ENCODE measurements at regions not wholly inside any gene's neighbourhood (a gene's known extent, or its start where the extent isn't known, plus 50 kb on each side); places are given as distances from the start of the nearest gene placed in this dataset.
A peak's percentile ranks its signal among the peaks of the same experiment; 100 is the strongest.

DNA sequence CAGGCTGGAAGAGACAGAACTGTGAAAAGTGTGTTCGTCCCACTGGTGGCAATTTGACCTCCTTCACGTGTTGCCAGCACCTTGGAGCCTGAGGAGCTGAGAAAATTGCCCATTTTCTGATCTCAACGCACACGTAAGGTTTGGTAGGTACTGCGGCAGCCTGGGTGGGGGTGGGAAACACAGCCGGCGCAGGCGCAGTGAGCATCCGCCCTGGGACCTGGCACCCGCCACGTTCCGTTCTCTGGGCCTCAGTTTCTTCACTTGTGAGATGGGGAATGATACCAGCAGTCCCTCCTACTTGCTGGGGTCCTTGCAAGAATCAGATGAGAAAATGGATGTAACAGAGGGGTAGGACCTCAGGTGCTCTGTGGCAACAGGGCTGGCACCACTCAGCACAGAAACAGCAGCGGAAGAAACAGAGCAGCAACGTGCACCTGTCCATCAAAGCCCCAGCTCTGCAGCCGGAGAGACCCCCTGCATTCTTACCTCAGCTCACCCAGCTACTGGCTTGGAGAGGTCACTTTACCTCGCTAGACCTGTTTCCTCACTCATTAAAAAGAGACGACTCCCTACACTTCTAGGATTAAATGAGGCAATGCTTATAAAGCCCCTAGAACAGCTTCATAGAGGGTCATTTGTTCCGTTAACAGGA is 458.0 kb upstream of the ID2 start:
- no peak for DNase-seq

DNA sequence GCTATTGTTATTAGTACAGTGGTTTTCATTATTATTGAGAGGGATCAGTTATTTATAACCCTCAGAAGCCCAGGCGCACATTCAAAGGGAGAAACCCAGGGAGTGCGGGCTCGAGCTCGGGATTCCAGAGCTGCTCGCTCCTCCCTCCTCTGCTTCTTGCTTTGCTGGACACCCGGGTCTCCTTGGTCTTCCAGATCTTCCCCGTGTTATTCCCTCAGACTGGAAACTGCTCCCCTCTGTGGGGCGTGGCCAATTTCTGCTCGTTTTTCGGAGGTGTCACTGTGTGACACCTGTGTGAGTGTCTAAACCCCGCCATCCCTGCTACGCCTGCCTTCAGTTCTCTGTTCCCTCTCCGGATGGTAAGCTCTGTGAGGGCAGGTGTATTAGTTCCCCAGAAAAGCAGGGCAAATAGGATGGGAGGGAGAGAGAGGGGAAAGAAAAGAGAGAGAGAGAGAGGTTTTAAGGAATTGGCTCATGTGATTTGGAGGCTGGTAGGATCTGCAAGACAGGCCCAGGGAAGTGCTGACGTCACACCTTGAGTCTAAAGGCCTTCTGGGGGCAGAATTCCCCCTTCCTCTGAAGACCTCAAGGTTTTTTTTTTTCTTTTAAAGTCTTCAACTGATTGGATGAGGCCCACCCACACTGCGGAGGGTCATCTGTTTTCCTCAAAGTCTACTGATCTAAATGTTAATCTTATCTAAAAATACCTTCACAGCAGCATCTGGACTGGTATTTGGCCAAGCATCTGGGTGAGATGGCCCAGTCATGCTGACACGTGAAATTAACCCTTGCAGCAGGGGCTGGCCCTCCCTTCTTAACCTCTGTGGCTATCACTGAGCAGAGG is 457.3 kb upstream of the ID2 start:
- DNase-seq = no peak

DNA sequence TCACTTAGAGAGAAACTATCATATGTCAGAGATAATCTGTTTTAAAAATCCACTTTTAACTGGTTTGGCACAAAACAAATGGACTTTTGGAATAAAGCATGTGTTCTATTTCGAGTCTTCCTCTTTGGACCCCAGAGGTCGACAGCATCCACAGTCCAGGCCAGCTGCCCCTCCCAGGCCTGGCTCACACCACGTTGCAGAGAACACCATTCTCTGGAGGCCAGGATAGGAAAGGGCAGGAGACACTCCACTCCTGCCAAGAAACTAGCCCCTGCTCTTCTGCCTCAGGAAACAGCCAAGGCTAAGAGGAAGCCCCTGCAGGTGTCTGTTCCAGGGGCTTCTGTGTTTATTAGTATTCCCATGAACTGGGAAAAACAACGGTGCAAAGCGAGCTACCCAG is 456.6 kb upstream of the ID2 start:
- DNase-seq = no peak

DNA sequence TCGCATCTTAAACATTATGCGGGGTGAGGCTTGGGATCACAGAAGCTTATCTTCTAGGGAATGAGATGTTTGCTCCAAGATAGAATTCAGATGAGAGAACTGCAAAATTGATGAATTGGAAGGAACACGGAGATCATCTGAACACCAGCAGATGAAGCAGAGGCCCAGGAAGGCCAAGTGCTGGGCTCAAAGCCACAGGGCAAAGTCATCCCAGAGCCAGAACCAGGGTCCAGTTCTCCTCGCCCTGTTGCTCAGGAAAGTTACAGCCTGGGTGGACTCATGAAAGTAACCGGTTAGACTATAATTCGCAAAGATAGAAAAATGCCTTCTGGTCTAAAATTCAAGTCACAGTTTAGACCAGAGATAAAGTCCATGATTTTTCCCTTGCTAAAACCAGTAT is 456.1 kb upstream of the ID2 start:
- DNase-seq = no peak

DNA sequence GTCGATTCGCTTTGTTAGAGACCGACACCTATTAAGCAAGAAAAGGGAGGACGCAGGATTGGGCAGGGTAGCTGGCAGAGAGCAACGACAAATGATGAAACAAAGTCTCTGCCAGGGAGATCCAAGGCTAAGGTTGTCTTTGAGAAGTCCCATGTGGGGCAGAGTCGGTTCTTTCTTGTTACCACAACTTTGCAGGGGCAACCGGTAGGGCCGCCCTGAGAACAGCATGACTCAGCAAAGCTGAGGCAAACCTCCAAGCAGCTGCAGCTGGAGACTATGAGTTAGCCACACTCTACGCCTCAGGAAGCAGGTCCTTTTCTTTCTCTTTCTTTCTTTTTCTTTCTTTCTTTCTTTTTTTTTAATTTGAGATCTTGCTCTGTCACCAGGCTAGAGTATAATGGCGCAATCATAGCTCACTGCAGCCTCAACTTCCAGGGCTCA is 452.3 kb upstream of the ID2 start:
- peak; percentile 94 to 97 for DNase-seq

DNA sequence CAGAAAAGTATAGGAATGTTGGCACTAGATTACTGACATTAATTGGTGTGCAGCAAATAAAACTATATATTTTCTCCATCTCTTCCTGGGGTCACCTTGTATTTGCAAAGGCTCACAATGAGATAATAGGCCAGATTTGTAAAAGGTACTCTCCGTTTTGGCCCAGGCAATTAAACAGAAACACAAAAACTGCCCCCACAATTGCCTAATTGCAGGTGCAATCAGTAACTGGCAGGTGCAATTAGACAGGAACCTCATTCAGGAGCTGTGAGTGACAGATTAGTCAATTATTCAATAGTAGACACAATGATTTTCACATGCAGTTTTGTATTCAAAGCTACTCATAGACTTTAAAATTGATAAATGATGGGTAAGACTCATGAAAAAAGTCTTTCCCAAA is 451.4 kb upstream of the ID2 start:
- DNase-seq = no peak

DNA sequence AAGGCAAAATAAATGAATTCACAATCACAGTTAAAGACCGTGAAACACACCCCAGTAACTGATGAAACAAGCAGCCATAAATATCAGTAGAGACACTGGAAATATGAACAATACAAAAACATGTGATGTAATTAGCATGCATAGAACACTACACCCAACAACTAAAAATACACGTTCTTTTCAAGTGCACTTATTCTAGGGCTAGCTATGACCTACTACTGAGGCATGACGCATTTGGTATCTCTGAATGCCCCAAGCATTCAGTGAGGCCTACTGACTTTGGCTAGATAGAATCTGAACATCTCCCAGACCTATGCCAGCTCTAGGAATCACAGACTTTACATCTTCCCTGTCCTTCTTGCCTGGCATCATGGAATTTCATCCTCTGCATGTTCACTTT is 450.0 kb upstream of the ID2 start:
- no peak for DNase-seq

DNA sequence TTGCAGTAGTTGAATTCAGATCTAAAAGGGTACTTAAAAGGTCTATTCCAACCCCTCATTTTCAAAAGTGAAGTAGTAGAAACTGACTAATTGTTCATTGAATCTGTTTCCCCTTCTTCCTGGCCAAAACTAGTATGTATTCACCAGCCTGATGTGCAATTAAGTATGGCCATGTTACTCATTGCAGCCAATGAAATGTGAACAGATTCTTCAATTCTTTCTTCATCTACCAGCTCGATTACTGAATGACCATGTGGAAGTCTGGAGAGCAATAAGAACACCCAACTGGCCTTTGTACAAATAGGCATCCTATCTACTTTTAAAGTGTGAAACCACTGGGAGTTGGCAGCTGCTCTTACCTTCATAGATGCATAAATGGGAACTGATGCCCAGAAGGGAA is 449.0 kb upstream of the ID2 start:
- no peak for DNase-seq

DNA sequence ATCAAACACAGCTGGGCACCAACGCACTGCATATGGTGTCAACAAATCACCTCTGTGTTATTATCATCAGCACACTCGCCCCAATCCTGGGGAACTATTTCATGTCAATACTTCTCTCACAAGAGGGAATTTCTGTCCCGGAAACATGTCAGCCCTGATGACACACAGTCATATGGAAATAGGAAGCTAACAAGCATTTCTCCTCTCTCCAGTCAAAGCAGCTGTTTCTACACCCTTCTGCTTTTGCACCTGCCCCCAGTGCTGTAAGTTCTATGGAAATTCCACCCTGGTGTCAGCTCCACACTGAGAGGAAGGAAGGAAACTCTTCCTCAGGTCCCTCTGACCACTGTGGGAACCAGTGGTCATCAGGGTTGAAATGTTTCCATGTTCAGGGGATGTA is 447.6 kb upstream of the ID2 start:
- DNase-seq = no peak

DNA sequence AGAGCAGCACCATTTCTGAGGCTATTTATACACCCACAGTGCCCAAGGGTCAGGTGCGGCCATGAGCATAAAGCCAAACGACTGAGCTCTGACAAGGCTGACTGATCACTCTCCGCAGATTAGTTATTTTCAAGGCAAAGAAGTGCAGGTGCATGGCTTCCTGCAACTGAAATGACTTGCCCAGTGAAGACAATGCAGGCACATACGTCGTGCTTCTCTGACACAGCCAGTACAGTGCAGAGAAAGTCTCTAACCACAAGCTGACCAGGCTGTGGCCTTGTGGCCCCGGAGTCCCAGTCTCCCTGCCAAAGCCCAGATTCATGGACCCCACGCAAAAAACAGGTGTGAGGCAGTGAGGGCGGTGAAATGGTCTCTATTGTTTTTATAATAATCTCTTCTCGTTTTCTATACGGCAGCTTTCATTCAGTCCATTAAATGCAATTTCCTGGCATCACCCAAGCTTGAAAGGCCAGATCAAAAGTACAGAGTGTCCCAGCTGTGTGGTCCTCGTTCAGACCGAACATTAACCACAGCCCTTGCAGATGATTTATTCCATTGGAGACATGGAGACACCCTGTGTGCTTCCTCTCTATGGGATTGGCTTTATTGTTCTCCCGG is 447.0 kb upstream of the ID2 start:
- DNase-seq = no peak

DNA sequence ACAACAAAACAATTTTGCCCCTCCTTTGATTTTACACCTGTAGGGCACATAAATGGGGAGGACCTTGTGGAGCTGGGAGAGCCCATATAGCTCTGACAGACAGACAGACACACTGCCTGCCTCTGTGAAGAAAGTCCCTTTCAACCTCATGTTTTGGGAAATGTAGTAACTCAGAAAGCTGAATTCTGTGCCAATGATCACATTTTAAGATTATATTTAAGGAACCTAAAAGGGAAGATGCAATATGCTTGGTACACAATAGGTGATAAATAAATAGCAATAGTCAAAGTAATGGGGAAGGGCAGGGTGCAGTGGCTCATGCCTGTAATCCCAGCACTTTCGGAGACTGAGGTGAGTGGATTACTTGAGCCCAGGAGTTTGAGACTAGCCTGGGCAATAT is 446.4 kb upstream of the ID2 start:
- DNase-seq = no peak

DNA sequence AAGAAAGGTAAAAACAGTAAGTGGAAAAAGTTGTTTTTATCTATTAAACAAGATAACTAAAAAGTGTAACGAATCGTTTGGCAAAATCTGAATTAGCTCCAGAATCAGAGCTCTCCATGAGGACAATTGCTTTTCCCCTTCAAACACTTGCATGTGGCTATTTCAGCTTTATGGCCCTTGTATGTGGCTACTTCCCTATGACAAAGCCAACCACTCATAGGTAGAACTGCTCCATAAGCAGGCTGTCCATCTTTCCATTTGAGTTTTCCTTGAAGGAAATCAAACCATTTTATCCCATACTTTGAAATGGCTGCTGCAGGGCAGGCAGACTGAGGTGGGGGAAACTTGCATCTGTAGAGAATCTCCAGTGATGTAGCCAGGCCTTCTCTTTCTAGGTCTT is 445.5 kb upstream of the ID2 start:
- no peak for DNase-seq

DNA sequence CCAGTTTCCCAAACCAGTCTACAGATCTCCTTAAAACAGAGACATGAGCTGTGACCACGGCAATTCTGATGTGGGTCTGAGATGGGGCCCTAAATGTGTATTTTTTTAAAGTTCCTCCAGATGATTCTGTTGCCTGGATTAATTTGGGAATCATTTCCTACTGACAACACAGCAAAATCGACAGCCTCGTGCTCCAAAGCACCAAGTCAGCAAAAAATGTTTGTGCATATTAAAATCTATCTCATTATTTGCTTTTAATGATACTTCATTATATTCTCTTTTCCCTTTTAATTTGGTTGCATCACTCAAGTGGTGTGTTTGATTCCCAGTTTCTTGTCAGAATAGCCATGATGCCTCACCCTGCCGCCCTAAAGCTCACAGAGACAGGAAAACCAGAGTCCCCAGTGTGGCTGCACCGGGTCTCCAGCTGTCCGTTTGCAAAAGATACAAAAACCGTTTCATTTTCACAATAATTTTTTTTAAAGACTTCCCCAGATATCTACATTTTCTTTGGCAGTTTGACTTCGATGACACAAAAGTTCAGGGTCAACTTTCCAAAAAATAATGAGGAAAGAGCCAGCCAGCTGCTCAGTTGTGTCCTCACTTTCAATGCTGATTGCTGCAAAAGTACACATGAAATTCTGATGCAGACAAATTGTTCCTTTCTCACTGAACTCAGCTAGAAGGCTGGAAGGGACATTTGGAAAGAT is 443.2 kb upstream of the ID2 start:
- DNase-seq = peak; percentile 45 to 46

DNA sequence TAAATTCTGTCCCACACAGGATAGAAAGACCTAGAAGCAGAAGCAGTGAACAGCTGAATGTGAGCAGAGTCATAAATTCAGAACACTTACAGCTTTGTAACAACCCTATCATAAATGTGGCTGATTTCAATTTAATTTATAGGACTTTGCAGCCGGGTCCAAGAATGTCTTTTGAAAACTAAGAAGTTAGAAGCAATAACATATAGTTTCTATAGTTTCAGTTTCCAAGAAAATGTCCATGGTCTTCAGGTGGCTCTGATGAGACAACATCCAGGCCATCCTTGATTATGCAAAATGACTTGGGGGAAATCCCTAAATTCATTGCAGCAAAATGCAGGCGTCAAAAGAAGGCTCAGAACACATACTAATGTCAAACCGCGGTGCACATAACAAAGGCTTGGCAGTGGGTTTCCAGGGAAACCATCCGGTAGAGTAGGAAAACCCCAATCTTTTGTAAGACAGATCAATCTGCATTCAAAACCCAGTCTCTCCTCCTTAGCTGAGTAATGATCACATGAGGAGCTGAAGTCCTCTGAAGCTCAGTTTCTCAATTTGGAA is 442.2 kb upstream of the ID2 start:
- no peak for DNase-seq

DNA sequence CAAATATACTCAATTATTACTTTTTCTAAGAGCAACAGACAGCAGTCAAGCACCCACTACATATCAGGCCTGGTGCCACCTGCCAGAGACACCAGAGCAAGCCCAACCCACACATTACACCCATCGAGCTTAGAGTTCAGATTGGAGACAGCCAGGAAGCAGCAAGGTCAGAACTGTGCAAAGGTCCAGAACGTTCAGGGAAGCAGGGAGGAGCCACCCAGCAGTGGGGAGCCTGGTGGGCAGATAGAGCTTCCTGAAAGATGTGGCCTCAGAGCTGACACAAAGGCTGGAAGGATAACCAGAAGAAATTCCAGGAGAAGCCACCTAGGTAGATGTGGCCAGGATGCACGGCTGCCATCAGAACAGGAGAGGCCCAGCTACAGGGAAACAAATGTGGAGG is 440.5 kb upstream of the ID2 start:
- no peak for DNase-seq

DNA sequence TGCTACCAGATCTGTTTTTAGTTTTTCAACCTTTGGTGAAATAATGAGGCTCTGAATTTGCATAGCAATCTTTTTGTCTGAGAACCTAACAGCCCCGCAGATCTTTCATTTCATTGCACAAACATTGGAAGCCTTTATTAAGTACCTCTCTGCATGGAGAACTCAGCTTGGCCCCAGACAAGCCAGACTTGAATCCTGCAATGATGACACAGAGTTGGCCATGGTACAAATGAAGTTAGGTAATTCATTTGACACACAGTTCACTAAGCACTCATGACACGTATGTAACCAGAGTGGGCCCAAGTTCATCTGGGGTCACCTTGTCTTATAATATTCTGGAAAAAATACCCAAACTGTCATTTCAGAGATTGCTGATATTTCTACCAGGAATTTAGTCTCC is 439.1 kb upstream of the ID2 start:
- DNase-seq = peak; percentile 10 to 17

DNA sequence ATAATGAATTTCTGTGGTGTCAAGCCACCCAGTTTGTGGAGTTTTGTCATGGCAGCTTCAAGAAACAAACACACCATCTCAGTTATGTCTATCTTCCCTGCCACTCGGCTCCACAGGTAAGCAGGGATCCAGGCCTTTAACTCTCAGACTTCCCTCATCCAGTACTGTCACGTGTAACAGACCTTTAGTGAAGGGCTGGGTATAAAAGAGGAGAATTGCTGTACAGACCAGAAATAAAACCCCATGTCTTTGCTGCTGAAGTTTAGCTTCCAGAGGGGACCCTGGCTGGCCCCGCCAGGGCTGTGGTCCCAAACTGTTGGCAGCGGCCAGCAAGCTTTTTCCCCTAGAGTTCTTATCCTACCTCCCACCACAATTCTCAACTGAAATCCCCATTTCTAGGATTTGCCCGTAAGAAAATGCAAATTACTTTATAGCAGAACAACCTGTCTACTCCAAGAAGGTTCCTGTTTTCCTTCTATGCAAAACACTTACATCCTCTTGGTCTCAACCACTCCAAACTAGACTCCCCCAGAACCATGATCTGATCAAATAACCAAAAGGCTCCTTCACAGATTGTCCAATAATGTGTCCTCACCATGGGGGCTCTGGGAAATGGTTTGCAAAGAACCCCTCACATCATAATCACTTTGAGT is 438.0 kb upstream of the ID2 start:
- DNase-seq = no peak

DNA sequence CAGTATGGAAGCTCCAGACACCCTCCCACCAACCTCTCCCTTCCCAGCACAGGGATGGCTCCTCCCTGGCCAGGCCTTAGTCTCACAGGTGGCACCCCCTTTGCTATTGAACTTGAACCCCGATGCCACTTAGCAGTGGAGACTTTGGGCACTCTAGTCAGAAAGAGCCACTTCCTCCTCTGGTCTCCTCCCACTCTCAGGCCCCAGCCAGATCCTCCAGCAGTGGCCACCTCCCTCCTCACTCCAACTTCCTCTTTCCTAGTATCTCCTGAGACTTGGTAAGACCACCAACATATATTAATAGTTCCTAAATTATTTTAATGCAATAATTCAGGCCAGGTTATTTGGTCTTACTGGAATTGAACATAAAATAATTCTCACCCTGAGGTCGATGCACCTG is 437.2 kb upstream of the ID2 start:
- peak; percentile 67 to 73 for DNase-seq

DNA sequence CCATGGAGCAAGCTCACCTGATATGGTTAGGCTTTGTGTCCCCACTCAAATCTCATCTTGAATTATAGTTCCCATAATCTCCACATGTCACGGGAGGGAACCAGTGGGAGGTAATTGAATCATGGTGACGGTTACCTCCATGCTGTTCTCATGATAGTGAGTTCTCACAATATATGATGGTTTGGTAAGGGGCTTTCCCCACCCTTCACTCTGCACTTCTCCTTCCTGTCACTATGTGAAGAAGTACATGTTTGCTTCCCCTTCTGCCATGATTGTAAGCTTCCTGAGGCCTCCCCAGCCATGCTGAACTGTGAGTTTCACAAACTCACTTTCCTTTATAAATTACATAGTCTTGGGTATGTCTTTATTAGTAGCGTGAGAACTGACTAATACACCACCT is 435.7 kb upstream of the ID2 start:
- no peak for DNase-seq

DNA sequence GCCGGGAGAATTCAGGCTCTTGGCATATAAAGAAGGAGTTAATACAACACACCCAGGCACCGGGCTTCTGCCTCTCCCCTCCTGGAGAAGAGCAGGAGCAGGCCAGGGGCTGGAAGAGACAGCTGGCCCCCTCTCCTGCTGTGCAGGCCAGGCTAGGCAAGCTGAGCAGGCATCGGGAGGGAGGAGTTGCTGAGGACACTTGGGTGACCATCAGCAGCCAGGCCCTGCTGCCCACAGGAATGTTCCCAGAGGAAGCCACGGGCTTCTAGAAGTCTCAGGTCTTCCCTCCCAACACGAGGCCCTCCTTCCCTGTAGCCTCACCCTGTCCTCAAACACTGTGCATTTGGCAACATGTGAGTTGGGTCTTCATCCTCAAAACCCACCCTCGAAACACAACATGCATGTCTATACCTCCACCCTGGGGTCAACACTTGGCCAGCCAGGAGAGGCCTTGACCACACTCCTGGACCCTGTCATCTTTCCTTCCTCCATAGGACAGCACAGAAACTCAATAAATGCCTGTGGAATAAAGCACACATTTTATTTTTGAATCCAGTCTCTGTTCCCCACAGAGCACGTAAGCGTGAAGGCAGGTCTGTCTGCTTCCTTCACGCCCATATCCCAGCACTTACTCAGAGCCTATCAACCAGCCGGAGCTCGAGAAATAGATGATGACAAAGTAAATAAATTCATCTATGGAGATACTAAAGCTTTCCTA is 433.8 kb upstream of the ID2 start:
- DNase-seq = no peak

DNA sequence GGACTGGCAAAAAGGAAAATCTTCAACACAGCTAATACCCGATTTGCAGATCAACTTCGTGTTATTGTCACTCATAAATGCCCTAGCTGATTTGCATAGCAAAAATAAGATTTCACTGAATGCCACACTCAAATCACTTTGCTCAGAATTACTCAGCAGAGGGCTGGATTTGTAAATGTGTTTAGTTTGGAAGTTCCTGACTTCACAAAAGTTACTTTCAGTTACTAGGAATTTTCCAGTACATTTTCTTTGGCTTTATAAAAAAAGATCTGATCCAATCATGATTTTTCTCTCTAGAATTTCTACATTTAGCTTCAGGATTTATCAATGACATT is 433.3 kb upstream of the ID2 start:
- no peak for DNase-seq

DNA sequence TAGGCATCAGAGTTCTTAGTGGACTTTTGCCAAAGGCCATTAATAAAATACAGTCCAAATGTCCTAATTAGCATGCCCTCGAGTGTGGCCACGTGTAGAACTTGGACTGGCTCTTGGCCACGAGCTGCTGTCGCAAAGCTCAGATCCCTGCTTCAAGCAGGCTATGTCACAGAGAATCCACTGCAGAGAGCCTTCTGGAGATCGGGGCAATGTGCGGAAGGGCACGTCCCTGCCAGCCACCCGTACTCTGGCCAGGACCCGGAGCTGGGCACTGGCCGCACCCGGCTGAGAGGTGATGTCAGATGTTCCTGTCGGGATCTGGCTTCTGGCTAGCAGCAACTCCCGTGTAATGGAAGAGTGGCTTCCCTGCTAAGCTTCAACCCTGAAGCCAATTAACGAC is 432.7 kb upstream of the ID2 start:
- DNase-seq = no peak
